GM19438 (cell line): ENCODE measurements at regions not wholly inside any gene's neighbourhood (a gene's known extent, or its start where the extent isn't known, plus 50 kb on each side); places are given as distances from the start of the nearest gene placed in this dataset.

Source experiments
- ATAC-seq: cut with Tn5 transposase; IDR thresholded peaks from one replicate; pipeline ENCODE4 v1.9.1; 2021; ENCODE audit warnings: low read depth; ENCODE audit not compliant: unreplicated experiment

DNA sequence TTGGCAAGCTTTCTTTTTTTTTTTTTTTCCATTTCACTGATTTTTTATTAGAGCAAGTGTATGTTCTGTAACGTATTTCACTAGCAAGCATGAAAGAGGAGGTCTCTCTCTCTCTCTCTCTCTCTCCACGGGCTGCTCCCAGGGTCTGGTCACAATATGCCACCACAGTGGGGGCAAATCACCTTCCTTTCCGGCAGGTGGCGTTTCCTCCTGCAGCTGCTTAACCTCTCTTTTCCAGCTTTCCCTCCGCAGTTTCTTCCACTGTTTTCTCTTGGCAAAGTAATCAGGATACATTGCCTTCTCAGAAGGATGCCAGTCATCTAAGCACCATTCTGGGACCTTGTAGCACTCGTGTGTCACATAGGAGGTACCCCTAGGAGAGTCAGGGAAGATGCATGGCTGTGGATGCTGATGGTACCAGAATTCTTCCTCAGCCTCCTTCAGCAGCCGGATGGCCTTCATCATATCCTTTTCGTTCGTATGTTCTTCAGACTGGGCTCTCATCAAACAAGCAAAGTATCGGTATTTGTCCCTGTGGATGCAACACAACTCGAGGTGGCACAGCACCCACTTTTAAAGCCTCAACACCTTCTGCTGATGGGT lies 197.3 kb upstream of the PODXL start:
- ATAC-seq = no peak

DNA sequence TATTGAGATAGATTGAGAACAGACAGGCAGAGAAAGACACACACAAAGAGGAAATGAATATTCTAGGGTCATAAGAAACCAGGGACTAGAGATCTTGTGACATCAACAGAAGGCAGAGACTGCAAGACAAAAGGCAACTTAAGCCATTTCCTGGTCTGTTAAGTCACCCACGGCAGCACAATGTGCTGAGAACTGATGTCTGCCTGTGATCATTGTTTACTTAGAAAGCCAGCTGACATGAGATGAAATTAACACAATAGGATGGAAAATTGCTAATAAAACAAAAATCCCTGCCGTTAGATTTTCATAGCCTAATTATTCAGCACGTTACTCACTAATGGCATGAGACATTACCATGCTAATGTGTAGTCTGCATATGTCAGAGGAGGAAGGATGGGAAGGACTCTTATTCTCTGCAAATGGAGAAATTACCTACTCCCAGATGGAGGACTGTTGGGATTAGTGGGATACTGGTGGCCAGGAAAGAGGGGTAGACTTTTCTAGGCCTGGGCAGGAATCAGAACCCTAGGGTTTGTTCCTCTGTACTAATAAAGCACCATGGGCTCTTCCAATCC lies 191.3 kb upstream of the PODXL start:
- no peak for ATAC-seq

DNA sequence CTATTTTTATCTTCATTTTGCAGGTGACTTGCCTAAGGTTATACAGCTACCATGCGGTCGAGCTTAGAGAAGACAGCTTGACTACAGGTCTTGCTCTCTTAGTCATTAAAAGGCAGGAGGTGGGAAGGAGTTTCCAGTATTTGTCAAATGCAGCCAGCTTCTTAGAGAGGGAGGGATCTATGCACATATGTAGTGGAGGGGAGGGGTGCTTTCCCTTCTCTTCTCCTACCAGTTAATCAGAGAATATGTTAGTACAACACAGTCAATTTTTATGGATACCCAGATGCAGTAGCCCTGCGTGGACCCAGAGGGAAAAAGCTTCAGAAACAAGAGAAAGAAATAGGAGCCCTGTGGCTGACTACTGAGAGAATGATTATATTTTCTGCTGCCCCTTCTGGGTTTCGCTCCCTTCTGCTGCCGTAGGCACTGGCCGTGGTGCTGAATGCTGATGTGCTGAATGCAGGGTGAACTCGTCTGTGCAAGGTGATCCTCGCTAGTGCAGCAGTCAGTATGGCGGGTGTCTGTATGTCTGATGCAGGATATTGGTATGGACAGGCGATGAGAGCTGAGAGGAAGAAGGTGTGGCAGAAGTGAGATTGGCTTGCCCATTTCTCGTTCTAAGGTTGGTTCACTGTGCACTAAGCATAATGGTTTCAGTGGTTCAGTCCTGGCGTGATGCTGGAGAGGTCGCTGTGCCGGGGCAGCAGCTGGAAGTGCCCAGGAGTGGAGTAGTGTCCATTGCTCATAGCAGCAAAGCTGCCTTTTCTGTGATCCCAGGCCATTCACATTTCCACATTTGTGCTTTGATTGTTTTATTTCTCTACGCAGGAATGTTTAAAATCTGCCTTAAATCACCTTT lies 189.2 kb upstream of the PODXL start:
- no peak for ATAC-seq

DNA sequence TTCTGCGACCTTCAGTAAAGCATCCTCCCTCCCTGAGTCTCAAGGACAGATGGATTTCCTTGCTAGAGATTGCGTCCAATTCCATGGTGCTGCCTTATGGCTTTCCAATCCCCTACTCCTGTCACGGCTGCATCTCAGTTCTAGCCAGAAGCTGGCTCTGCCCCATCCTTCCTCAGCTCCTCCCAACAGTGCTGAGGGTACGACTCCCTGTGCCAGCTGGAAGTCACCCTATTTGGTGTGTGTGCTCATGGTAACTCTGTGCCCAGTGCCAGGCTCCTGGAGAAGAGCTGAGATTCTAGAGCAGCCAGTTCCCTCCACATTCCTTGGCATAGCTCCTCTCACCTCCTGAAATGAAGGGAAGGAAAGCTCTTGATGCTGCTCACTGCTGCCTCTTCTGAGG lies 185.0 kb upstream of the PODXL start:
- no peak for ATAC-seq

DNA sequence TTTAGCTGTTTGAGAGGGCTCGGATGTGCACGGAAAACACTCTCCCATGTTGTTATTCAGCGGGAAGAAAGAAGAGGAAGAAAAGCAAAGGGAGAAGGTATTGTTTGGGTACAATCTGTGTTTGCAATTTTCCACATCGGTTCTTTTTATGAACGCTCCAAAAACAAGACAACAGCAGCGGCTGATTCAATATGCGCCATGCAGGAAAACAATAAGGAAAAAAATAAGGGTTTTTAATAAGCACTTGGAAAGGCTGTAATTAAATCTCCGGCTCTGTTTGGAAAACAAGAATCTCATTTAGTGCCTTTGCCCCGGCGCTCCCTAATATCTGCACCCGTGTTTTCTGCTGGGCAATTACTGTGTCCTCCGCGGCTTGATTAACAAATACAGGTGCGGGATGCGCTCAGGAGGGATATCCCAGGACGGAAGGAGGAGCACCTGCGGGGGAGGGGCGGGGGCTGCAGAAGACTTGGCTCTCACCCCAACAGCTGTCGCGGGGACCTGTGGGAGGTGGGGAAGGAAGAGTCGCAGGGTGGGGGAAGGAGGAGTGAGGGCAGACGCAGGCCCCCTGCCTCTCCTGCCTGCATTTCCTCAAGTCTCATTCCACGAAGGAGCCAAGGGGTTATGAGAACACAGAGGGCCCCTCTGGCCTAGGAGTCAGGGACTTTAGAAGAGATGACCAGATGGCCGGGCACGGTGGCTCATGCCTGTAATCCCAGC lies 181.5 kb upstream of the PODXL start:
- no peak for ATAC-seq

DNA sequence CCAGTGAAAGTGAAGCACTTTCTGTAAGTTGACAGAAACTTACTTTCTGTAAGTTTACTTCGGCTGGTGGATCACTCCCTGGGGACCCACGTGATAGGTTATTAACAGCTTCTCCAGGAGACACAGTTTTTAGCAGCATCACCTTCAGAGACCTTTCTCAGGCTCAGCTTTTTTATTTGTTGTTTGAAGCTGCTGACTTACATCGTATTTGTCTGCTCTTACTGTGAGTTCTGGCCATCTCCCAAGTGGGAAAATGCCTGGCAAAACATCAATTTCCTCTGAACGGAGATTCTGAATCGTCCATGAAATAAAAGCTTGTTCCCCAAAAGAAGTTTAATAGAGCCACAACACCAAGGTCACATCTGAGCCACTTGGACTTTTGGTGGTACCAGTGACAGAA lies 178.7 kb upstream of the PODXL start:
- no peak for ATAC-seq

DNA sequence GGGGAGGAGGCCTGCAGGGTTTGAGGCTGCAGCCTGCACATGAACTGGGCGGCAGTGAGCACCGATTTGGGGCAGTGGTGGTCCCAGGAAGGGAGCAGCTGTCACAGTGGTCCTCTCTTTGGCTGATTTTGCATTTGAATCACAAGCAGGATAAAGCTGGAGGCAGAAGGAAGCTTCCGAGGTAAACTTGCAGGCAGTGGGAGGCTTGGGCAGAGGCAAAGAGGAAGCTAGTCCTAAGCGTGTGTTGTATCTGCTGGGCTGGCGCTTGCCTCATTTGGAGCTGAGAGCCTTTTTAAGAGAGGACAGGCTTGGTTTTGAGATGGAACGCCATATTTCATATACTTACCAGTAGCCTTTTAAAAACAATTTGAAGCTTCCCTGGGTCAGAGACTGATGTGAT lies 177.2 kb upstream of the PODXL start:
- no peak for ATAC-seq

DNA sequence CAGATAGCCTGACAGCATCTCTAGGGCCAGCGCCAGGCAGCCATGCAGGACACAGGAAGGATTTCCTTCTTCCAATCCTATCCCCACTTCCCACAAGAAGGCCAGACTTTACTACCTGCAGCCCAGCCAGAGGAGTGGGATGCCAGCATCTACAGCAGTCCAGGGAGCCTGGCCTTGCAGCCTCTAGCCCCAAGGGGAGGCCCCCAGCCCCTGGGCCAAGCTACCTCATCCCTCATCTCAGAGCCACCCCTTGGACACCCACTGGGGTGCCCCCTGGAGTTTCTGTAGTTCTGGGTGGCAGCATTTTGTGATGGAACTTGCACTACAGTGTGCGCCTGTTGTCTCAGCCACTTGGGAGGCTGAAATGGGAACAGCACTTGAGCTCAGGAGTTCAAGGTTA lies 170.8 kb upstream of the PODXL start:
- no peak for ATAC-seq

DNA sequence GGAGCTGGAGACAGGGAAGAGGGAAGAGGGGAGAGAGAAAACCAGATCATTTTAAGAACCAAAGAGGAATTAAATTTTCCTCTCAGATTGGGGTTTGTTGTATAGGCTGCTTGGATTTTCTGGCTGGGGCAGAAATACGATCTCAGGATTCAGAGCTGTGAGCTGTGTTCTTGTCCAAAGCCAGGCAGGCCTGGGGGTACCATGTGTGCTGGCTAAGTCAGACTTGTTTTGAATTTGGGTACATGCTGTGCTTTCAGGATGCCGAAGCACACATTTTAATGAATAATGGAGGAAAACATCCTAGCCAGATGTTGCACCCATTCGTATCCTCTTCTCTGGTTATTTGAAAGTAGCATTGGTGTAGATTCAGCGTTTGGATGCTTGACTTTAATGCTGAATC lies 170.3 kb upstream of the PODXL start:
- ATAC-seq = no peak

DNA sequence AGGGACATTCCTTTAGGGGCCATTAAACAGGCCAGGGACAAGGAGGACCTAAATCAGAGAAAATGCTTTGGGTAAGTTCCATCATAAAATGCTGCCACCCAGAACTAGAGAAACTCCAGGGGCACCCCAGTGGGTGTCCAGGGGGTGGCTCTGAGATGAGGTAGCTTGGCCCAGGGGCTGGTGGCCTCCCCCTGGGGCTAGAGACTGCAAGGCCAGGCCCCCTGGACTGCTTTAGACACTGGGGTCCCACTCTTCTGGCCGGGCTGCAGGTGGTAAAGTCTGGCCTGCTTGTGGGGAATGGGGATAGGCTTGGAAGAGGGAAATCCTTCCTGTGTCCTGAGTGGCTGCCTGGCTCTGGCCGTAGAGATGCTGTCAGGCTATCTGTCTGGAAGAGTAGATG lies 169.6 kb upstream of the PODXL start:
- no peak for ATAC-seq

DNA sequence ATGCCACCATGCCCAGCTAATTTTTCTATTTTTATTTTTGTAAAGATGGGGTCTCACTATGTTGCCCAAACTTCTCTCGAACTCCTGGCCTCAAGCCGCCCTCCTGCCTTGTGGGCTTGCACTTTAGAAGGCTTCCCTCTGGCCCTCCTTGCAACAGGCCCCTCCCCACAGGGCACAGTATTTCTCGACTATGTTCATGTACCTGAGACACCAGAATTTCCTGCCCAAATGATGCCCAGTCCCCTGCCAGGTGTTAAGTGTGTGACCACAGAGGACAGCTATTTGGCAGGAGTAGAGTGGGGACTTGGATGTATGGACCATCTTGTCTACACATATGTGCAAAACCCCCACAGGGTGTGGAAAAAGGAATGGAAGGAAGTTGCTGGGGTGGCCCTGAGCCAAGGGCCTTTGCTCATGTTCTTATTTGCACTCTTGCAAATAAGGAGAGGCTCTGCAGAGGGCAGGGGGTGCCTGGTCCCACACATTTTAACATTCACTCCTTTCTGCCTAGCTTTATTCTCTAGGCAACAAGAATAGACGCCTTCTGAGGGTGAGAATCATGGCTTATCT lies 168.4 kb upstream of the PODXL start:
- no peak for ATAC-seq

DNA sequence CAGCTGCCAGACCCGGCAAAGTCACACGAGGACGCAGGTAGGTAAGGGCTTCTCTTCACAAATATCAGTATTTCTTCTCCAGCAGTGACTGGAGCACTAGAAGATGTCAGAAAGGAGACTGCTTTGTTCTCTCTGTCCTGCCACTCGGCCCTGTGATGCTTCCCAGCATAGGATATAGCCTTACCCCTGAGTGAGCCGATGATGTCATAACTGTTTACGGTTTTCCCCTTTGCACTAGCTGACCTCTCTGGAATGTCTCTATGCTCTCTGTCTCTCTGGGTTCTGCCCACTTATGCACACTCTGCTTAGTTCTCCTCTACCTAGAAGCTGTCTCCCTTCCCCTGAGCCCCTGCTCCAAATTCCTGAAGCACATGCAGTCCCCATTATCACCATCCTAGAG lies 167.5 kb upstream of the PODXL start:
- ATAC-seq = no peak

DNA sequence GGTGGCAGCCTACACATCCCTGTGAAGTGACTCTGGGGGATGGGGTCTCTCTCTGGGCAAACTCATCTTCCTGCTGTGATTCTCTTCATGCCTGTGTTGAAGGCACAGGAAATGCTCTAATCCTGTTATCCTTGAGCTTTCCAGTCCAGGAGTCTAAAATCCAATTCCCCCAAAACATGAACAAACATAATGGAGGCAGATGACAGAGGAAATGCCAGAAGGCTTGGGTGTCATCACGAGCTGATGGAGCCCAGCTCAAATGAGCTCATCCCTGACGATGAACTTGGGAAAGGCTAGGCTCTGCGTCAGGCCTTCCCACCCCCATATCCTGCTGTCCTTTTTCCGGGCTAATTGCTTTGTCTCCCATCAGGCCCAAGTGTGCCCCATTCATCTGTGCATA lies 165.9 kb upstream of the PODXL start:
- ATAC-seq = no peak

DNA sequence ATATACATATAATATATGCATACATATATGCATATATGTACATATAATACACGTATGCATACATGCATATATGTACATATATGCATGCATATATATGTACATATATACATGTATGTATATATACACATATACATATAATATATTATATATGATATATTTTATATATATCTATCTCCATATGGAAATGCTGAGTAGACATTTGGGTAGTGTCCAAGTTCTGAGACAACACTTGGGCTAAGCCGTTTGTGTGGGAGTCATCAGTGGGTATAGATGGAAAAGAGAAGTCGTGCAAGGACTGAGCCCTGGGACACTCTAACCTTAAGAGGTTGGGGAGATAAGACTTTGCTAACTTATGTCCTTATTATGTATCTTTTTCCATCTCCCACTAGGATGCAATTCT lies 165.2 kb upstream of the PODXL start:
- no peak for ATAC-seq

DNA sequence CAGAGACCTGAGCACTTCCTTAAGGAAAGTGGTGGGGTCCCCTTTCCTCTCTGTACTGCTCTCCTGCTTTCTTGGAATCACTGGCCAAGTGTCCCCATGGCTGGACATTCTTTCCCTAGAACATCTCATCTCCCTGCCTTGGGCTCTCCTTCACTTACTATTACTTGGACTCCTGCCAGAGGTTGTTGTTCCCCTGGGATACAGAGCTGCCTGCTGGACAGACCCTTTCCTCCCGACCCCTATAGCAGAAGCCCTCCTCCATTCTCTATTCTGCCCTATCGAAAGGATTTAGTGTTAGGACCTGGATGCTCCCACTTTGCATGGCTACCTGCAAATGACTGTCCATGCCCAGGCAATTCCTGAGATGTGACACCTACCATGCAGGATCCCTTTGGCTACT lies 164.3 kb upstream of the PODXL start:
- no peak for ATAC-seq

DNA sequence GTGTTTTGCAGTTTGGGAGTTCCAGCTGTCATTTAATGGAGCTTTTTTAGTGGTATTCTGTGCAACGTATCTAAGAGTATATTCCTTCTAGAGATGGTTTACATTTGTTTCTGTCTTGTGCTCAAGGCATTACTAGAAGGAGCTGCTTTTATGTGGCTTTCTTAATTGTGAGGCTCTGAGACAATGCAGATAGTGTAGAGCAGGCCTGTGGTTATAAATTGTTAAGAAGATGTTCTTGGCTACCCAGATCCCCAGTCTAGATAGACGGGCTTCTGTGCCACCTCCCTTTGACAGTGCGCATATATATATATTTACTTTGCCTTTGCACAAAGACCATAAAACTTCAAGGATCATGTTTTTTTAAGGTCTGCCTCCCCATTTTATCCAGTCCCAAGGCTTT lies 160.8 kb upstream of the PODXL start:
- no peak for ATAC-seq

DNA sequence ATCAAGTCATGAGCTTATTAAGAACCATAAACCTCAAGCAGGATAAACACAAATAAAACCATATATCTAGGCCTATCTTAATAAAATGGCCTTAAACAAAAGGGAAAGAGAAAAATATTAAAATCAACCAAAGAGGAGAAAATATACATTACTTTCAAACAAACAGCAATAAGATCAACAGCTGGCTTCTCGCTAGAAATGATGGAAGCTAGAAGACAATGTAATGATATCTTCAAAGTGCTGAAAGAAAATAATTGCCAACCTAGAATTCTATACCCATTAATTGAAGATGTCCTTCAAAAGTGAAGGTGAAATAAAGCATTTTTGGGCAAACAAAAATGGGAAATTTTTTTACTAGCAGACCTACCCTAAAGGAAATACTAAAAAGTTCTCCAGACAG lies 142.9 kb upstream of the PODXL start:
- no peak for ATAC-seq

DNA sequence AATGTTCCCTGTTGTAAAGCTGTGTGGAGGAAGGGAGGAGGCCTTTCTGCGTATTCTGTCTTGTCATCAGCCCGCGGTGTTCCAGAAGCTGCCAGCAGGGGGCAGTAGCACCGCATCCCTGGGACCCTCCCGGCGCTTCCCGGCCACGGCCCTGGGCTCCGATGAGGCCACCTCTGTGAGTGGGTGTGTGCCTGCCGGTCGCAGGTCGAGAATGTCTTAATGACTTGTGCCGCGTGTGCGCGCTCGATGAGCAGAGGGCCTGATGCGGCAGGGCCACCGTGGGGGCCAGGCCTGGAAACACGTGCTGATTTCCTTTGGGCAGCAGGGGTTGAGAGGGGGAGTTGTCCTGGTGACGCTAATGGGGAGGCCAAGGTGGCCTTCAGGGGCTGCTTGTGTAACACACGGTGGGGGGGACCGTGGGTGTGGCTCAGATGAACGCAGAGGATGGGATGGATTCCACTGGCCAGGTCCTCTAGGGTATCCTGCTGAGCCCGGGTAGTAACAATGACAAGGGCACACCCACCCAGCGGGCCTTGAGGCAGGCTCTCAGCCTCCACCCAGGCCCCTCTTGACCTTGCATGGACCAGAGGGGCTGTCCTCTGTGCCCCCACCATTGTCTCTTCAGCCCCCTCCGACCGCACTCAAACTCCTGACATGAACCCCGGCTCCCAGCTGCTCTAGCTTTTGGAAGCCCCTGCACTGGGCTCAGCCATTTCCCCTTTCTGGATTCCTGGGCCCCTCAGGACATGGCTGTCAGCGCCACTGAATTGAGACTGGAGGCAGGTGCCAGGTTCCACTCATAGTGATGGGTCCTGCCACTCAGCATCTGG lies 135.9 kb upstream of the PODXL start:
- no peak for ATAC-seq

DNA sequence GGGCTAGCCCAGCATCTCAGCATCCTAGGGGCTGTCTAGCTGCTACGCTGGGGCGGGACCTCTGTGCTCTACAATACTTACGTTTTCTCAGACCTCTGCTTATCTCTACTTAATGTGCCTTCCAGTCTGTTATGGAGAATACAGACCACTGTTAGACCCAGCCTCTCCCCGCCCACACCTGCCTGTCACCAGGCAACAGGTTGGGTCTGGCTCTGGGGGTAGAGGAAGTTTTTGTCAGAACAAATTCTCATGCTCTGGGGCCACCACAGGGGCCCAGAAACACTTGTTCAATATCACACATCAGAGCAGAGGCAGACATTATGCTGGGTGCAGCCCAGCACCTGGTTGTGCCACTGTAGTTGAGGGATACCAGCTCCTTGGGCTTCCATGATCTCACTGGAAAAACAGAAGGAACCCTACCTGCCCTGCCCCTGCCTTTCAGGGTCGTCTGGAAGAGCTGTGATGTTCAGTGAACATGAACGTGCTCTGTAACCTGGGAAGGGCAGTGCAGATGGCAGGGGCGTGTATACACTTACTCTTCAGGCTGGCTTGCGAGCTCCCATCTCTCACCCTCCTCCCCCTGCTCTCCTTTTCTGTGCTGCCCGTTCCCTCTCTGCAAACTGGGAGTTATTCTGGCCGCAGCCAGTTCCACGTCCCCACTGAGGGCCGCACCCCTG lies 135.2 kb upstream of the PODXL start:
- ATAC-seq = no peak

DNA sequence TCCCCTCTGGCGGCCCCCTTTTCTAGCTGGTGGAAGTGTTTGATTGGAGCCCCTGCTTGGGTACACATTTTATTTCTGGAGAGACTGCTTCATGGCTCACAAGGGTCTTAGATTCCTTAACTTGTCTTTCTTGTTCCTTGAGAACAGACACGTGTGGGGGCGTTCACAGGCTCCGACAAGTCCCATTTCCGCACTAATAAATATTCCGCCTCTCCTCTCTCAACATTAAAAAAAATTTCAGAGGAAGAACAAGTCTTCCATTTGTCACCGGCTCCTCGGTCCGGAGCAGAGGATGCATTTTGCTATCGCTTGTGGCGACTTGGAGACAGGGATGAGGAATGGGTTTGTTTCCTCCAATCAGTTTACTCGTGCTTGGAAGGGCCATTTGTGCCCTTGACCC lies 134.0 kb upstream of the PODXL start:
- ATAC-seq = no peak
